ENCODE measurements at regions not wholly inside any gene's neighbourhood (a gene's known extent, or its start where the extent isn't known, plus 50 kb on each side); places are given as distances from the start of the nearest gene placed in this dataset.
"Not testable (repeated sequence)": the region's sequence is repeated elsewhere in the genome, so short reads cannot be mapped to it uniquely, and the experiment has no call there.

DNA sequence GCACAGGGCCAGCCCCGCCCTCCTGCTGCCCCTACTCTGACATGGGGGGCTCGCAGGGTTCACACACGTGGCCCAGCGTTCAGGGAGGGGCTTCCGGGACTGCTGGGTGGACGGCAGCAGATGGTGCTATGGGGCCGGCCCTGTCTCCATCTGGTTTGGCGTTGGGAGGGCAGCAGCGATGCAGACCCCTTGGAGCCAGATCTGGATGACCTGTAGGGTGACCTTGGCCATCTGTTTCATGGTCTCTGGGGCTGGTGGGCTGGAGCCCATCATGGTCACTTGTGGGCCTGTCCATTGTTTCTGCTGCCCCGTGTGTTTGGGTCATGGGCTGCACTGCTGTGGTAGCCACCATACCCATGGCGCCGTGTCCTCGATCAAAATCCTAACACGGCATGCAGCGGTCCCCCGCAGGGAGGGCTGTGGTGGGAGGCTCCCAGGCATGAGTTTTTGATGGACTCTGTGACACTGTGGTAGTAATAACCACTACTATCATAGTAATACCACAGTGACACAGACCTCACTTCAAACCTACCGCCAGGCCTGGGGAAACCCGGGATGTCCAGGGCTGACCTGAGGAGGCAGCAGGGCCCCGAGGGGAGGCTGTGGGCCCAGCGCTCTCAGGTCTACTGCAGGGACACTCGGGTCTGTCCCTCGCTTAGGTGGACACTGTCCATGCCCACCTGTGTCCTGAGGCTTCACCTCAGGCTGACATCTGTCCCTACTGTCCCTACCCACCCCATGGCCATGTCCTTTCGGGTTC is 359.4 kb downstream of the TMEM121 start:
- DNase-seq (ENCODE audit: insufficient read length) (no peak), FAIRE-seq (no peak)
- no peak for TF ChIP-seq TAF1 (IDR thresholded peaks at IDR 0.05; ENCODE audit: borderline replicate concordance, low read depth, low read length)

DNA sequence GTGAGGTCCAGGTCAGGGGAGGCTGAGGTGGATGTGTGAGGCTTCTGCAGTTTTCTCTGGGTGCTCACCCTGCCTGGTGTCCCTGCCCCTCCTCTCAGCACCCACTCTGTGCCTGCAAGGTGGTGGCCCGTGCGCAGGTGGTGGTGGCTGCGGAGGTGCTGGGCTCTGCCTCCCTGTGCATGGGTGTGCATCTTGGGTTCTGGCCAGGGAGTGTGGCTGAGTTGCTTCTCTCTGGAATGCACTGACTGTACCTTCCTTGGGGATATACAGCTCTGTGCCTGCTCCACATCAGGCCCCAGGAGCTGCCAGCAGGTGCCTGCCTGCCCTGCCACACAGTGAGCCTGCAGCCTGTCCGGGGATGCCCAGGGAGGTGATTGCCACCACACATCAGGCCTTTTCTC is 360.4 kb downstream of the TMEM121 start:
- not testable (repeated sequence) for DNase-seq (ENCODE audit: insufficient read length); FAIRE-seq

DNA sequence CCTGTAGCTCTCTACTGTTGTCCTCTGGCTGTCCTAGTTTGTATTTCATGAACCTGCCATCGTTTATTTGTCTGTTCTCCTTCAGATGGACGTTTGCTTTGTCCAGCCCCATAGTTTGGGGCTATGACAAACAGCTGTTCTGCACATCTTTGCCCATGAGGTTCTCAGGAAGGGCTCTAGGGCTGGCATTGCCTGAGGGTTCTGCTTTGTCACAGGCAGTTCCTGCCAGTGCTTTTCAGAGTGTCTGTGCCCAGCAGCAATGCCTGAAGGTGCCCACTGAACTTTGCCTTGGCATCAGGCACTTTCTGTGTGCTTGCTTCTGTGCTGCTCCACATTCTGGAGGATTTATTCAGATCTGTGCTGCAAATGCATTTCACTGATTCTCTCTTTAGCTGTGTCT is 361.3 kb downstream of the TMEM121 start:
- TF ChIP-seq TAF1 (IDR thresholded peaks at IDR 0.05; ENCODE audit: borderline replicate concordance, low read depth, low read length) = no peak
- TF ChIP-seq POLR2AphosphoS5 (IDR thresholded peaks at IDR 0.05; ENCODE audit: low read depth, low read length) = no peak
- no peak for TF ChIP-seq POLR2A (IDR thresholded peaks at IDR 0.05; ENCODE audit: low read depth, low read length)
- FAIRE-seq = no peak

DNA sequence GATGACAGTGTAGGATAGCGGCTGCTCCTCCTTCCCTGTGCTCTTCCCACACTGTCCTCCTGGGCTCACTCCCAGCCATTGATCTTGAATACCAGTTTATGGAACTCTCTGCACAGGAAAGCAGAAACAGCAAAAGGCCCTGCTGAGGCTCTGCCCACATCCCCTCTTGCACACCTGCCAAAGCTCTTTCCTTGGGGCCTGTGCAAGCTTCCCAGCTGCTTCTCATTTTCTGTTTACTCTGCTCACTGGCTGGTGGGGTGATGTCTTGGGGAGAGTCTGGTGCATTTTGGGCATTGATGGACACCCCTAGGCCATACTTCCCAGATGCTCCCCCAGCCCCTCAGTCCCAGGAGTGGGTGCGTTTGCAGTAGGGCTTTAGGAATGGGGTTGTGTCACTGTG is 361.8 kb downstream of the TMEM121 start:
- FAIRE-seq = no peak
- no peak for TF ChIP-seq POLR2A (IDR thresholded peaks at IDR 0.05; ENCODE audit: low read depth, low read length)
- TF ChIP-seq POLR2AphosphoS5 (IDR thresholded peaks at IDR 0.05; ENCODE audit: low read depth, low read length) = no peak
- no peak for TF ChIP-seq TAF1 (IDR thresholded peaks at IDR 0.05; ENCODE audit: borderline replicate concordance, low read depth, low read length)
- DNase-seq (ENCODE audit: insufficient read length) = no peak

More for the DNA sequence above, 361.3 kb downstream of the TMEM121 start:
- DNase-seq (ENCODE audit: insufficient read length) = no peak

DNA sequence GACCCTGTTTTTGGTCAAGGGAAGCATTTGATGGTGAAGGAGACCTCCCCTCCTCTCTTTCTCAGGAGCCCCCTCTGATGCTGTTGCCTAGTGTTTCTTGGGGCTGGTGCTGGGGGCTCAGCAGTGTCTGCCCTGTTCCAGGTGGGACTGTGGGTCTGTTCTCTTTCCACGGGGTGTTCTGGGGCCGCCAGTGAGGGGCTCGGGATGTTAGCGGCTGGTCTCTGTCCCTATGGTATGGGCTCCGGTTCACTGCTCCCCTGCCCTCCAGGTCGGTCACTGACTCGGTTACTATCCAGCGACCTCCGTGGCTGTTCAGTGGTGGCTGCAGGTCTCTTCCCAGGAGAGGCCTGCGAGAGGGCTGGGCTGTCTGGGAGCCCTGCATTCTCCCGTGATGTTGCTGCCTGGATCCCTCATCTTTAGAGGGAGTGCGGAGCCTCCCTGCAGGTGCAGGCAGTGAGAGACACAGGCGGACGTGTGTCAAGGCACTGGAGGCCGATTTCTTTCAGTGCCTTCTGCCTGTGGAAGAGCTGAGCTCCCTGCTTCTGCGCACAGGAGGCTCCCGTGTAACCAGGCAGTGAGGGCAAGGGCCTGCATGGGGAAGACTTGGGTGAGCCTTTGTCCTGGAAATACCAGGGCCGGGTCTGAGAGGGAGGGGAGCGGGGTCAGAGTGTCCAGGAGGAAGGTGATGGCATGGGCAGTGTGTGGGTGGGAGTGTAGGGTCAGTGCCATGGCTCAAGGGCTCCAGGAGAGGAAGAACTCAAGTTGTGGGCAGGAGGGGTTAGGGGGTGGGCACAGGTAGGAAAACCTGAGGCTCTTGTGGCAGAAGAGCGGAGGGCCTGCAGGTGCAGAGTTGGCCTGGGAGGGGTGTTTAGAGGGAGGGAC is 362.6 kb downstream of the TMEM121 start:
- DNase-seq (ENCODE audit: insufficient read length) (no peak), FAIRE-seq (no peak)
- TF ChIP-seq POLR2A (IDR thresholded peaks at IDR 0.05; ENCODE audit: low read depth, low read length) (no peak), TAF1 (IDR thresholded peaks at IDR 0.05; ENCODE audit: borderline replicate concordance, low read depth, low read length) (no peak), POLR2AphosphoS5 (IDR thresholded peaks at IDR 0.05; ENCODE audit: low read depth, low read length) (no peak)

DNA sequence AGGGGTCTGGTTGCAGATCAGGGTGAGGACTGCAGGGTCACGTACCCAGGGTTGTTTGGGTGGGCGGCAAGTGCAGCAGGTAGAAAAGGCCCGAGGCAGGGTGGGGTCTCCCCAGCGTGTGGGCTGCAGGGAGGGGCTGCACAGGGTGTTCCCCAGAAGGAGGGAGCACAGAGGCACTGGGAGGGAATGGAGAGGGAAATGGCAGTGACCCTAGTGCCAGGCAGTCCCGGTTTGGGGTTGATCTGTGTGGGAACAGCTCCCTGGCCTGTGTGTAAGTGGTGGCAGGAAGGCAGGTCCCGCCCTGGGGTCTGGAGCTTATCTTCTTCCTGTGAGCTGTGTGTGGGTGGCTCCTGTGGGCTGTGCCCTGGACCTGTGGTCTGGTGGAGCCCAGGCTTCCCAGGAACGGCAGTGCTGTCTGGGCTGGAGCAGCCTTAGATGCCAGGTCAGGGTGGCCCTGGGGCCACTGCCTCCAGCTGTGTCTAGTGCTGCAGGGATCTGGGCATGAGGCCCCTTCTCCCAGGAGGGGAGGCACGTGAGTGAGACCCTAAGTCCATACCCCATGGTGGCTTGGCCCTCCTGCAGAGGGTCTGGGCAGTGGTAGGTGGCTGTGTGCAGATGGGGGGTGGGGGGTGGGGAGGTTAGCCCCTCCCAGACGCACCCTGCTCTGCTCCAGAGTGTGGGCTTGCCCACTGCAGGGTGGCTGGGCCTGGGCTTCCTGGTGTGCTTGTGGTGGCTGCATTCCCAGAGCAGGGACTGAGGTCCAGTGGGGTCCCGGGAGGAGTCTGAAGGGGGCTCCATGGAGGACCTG is 363.5 kb downstream of the TMEM121 start:
- DNase-seq (ENCODE audit: insufficient read length) = no peak
- FAIRE-seq = no peak
- TF ChIP-seq POLR2A (IDR thresholded peaks at IDR 0.05; ENCODE audit: low read depth, low read length) (no peak), TAF1 (IDR thresholded peaks at IDR 0.05; ENCODE audit: borderline replicate concordance, low read depth, low read length) (no peak)

DNA sequence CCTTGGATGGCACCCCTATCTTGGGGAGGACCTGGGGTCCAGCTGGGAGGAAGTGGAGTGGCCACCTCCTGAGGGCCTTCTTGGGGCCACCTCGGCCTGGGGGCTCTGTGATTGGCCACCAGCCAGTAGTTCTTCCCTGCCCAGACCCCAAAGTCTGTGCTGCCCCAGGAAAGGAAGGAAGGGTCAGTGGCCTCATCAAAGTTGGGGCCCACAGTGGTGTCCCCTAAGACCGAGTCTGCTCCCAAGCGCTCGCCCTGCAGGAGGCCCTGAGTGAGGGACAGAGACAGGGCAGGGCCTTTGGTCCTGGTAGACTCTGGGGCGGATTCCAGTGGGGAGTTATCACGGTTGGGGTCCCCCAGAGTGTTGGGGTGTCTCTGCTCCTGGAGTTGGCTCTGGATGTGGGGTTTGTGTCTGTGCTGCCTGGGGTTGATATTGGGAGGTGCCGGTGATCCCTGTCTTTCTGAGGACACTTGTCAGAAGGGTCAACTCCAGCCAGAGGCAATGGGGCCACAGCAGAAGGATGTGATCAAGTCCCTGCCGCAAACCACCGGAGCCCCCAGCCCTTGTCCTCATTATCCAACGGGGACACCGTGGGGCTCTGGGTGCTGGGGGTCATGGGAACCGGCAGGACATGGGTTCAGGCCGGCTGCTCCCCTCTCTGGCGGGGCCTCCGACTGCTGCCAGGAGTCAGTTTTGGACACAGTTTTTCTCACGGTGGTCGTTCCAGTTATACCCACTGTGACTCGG is 364.3 kb downstream of the TMEM121 start:
- no peak for FAIRE-seq
- no peak for DNase-seq (ENCODE audit: insufficient read length)
- TF ChIP-seq POLR2AphosphoS5 (IDR thresholded peaks at IDR 0.05; ENCODE audit: low read depth, low read length) (no peak), TAF1 (IDR thresholded peaks at IDR 0.05; ENCODE audit: borderline replicate concordance, low read depth, low read length) (no peak), POLR2A (IDR thresholded peaks at IDR 0.05; ENCODE audit: low read depth, low read length) (no peak)

GRCh38 chr14:105891221-105891602 is 364.8 kb downstream of the TMEM121 start:
- DNase-seq (ENCODE audit: insufficient read length) (no peak), FAIRE-seq (no peak)
- TF ChIP-seq POLR2AphosphoS5 (IDR thresholded peaks at IDR 0.05; ENCODE audit: low read depth, low read length) (no peak), TAF1 (IDR thresholded peaks at IDR 0.05; ENCODE audit: borderline replicate concordance, low read depth, low read length) (no peak), POLR2A (IDR thresholded peaks at IDR 0.05; ENCODE audit: low read depth, low read length) (no peak)

GRCh38 chr14:105891631-105892452 is 365.5 kb downstream of the TMEM121 start:
- TF ChIP-seq TAF1 (IDR thresholded peaks at IDR 0.05; ENCODE audit: borderline replicate concordance, low read depth, low read length) = no peak
- no peak for TF ChIP-seq POLR2A (IDR thresholded peaks at IDR 0.05; ENCODE audit: low read depth, low read length)
- TF ChIP-seq POLR2AphosphoS5 (IDR thresholded peaks at IDR 0.05; ENCODE audit: low read depth, low read length) = no peak
- FAIRE-seq (no peak), DNase-seq (ENCODE audit: insufficient read length) (no peak)

DNA sequence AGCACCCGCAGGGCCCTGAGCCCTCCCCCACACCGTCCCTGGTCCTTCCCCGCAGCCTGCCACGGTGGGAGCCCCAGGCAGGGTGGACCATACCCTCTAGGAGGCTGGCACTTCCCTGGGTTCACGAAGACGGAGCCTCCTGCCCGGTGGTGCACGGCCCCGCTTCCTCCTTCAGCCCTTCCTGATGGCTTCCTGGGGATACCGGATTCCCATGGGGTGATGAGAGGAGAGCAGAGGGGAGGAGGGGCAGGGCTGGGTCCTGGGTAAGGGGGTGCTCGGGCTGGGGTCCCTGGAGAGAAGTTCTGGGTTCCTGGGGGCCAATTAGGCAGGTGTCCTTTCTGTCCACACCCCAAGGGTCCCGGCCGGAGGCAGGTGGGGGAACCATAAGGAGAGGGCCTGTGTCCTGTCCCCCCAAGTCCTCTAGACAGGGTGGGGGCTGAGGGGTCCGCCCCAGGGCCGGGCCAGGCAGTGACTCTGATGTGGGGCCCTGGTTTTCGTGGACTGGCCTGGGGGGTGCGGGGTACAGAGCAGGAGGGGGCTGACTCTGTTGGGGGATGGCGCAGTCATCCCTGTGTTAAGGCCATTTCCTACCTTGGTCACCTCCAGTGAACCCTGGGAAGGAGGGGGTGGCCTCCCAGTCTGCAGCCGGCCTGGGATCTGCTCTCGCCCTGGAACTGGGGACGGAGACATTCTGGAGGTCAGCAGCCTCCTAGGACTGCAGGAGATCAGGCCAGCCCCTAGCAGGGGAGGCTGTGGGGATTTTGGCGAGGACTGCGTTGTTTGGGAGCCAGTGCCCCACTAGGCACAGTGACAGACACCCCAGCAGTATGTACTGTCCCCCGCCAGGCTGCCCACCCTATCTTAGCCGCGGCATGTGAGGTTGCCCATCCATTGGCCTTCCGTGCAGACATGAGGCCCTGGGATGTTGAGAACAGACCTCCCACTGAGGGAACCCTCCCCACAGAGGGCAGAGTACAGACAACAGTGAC is 366.4 kb downstream of the TMEM121 start:
- FAIRE-seq; DNase-seq (ENCODE audit: insufficient read length): not testable (repeated sequence)

GRCh38 chr14:105893686-105894085 is 367.3 kb downstream of the TMEM121 start:
- DNase-seq (ENCODE audit: insufficient read length); FAIRE-seq: not testable (repeated sequence)
